ENCODE measurements at regions not wholly inside any gene's neighbourhood (a gene's known extent, or its start where the extent isn't known, plus 50 kb on each side); places are given as distances from the start of the nearest gene placed in this dataset.

GRCh38 chr20:39645131-39645530 is 683.0 kb downstream of the DHX35 start:
- no peak for DNase-seq (ENCODE audit: low read depth in 2 of 2)

DNA sequence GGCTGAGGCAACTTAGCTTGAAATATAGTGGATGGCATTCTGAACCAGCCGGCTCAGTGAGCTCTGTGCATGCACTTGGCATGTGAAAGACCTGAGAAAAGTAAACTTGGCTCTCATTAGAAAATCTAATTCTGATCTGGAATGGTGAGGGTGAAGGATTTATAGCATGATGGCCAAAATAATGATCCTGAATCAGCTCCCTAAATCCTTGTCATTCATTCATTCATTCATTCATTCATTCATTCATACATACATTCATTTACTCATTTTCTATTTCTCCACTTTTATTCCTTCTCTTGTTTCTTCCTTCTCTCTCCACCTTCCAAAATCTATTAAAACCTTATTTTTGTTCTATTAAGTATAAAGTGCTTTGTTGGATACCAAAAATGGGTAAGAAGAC is 681.1 kb downstream of the DHX35 start:
- no peak for DNase-seq (ENCODE audit: low read depth in 2 of 2)

DNA sequence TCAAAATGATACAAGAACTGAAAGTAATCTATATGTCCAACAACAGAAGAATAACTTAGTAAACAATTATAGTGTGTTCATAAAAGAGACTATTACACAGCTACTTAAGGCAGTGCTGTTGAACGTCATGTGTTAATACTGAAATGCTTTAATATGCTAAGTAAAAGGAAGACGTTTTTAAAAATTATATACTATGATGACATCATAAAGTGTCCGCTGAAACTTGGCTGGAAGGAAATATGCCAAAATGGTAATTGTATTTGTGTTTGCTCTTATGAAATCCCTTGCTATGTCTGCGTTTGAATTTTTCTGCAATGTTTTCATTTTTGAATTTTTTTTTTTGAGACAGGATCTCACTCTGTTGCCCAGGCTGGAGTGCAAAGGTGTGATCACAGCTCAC is 679.3 kb downstream of the DHX35 start:
- DNase-seq (ENCODE audit: low read depth in 2 of 2): no peak

DNA sequence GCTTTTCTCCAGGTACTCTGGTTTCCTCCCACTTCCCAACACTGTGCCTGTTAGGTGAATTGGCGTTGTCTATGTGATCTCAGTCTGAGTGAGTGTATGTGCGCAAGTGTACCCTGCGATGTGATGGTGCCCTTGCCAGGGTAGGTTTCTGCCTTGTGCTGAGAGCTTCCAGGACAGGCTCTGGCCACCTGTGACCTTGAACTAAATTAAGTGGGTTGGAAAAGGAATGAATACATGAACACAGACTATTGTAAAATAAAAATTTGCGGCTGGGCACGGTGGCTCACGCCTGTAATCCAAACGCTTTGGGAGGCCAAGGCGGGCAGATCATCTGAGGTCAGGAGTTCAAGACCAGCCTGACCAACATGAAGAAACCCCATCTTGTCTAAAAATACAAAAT is 678.0 kb downstream of the DHX35 start:
- no peak for DNase-seq (ENCODE audit: low read depth in 2 of 2)

GRCh38 chr20:39638731-39639130 is 676.6 kb downstream of the DHX35 start:
- DNase-seq (ENCODE audit: low read depth in 2 of 2): no peak

GRCh38 chr20:39633689-39634088 is 671.5 kb downstream of the DHX35 start:
- DNase-seq (ENCODE audit: low read depth in 2 of 2): no peak

DNA sequence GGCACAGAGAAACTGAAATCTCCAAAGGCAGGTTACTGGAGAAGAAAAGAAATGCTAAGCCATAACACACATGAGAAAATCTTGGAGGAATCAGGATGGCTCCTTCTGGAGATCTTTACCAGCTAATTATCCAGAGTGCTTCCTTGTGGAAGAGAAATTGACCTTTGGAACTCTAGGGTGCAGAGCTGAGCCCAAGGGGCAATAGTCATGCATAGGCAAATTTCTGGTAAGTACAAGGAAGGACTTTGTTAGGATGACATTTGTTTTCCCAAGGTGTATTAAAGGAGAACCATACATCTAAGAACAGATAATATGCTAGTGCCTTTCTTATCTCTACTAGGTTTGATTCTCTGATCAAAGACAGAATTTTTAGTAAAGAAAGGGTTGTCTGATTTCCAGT is 670.6 kb downstream of the DHX35 start:
- no peak for DNase-seq (ENCODE audit: low read depth in 2 of 2)

GRCh38 chr20:39632176-39632575 is 670.0 kb downstream of the DHX35 start:
- DNase-seq (ENCODE audit: low read depth in 2 of 2): no peak

DNA sequence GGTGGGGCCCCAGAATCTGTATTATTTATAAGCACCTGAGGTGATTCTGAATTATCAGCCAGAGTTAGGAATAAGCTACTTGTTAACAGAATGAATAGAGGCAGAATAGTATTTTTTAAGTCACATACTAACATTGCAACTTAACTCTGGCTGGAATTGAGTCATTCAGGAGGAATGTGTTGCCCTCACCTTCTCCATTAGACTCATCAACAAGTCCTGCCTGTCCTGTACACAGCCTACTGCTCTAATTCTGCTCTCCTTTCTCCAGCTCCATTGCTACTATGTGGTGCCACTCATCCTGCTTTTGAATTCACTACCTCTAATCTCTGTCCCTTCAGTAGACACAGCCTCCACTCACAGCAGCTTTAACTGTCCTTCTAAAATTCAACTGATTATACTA is 669.4 kb downstream of the DHX35 start:
- no peak for DNase-seq (ENCODE audit: low read depth in 2 of 2)

DNA sequence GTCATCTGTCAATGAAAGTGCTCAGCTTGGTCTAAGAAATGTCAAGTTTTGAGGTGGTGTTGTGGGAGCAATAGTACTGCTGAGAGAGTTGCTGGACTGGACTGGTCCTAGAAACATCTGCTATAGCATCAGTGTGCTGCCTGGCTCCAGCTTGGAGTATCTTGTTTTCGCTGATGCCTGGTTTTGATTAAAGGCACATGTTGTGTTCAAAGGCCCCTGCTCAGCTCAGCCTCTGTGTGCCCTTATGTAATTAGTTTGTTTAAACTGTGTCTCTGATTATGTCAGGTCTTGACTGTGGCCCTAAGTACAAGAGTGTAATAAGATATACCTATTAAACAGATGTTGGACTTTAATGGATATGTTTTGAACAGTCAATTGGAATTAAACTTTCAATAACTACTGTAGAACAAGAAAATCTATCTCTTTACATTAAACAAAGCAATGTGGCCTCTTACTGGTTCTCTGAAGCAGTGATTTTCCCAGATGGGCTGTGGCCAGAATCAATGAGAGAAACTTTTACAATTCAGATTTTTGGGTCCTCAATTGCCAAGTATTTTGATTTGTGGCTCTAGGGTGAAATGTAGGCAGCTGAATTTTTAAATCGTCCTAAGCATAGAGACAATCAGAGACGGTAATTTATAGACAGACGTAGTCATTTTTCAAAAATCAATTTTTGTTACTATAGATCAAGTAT is 668.2 kb downstream of the DHX35 start:
- DNase-seq (ENCODE audit: low read depth in 2 of 2): no peak

GRCh38 chr20:39627765-39628164 is 665.6 kb downstream of the DHX35 start:
- DNase-seq (ENCODE audit: low read depth in 2 of 2): no peak

GRCh38 chr20:39624316-39624715 is 662.2 kb downstream of the DHX35 start:
- DNase-seq (ENCODE audit: low read depth in 2 of 2): no peak

GRCh38 chr20:39623584-39624234 is 661.6 kb downstream of the DHX35 start:
- DNase-seq (ENCODE audit: low read depth in 2 of 2): no peak

- DNase-seq (ENCODE audit: low read depth in 2 of 2): no peak
Observed at GRCh38 chr20:39619271-39619785, 657.2 kb downstream of the DHX35 start.

DNA sequence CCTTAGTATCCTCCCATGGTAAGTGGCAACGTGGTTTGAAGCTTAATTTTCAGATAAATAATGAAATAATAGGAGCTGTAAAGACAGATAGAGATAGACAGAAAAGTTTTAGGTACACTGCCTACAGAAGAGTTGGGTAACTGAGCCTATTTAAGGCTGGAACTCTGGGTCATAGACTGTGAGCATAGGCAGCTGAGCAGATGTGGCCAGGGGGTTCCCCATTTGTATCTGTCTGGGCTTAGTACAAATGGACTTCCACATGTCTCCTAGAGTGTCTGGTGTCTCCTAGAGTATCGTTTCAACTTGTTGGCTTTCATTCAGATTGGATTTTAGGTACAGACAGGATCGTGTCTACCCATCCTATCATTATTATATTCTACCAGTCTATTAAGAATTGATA is 649.8 kb downstream of the DHX35 start:
- no peak for DNase-seq (ENCODE audit: low read depth in 2 of 2)

- DNase-seq (ENCODE audit: low read depth in 2 of 2): no peak
Observed at GRCh38 chr20:39607141-39607540, 645.0 kb downstream of the DHX35 start.

GRCh38 chr20:39605908-39606307 is 643.8 kb downstream of the DHX35 start:
- DNase-seq (ENCODE audit: low read depth in 2 of 2): no peak

DNA sequence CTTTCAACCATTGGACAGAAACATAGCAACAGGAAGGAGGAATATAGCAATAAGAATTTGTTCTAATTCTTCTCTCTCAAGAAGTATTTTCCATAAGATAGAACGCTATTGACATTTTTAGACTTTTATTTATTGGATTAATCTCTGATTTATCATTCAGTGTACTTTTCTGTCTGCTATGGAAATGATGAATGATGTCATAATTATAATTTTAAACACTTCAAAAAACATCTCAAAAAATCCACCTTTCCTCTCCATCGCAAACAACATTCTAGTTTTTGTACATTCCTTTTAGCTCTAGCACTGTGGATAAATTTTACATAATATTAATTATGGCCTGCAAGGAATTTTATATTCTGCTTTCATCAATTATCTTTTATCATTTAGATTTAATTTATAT is 643.2 kb downstream of the DHX35 start:
- DNase-seq (ENCODE audit: low read depth in 2 of 2): no peak

GRCh38 chr20:39603219-39603618 is 641.1 kb downstream of the DHX35 start:
- DNase-seq (ENCODE audit: low read depth in 2 of 2): no peak

DNA sequence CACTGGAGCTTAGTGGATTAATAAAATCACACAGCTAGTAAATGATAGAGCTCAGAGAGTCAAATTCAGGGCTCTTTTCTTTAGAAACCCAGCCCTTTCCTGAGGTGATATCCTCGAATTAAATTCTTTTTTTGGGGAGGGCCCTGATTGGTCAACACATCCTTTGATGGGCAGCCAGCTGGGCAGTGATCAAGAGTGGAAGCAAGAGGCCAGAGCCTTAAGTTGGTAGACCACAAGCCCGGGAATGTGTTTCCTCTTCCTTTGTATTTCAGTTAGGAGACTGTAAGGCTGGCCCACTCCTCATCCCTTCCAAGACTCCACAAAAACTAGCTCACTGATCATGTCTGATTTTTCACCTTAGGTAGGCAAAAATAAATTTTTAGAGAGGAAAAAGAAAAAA is 640.5 kb downstream of the DHX35 start:
- no peak for DNase-seq (ENCODE audit: low read depth in 2 of 2)

- DNase-seq (ENCODE audit: low read depth in 2 of 2): no peak
Observed at GRCh38 chr20:39600871-39601270, 638.7 kb downstream of the DHX35 start.

GRCh38 chr20:39600156-39600555 is 638.0 kb downstream of the DHX35 start:
- no peak for DNase-seq (ENCODE audit: low read depth in 2 of 2)

DNA sequence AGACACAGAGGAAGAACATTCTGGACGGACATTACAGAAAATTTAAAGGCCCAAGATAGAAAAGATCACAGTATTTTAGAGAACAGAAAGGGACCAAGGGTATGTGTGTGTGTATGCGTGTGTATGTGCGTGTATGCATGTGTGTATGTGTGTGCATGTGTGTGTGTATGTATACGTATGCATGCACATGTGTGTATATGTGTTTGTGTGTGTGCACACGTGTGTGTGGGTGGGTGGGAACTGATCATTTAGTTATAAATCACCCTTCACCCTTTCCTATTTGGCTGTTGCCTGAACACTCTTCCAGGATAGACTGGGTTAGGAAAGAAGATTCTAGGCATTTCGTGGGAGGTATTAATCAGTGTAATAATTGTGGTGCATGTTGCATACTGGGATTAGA is 634.4 kb downstream of the DHX35 start:
- DNase-seq (ENCODE audit: low read depth in 2 of 2): no peak

Data from lung microvascular endothelial cell (primary cell).